DND-41 (cell line): ENCODE measurements at regions not wholly inside any gene's neighbourhood (a gene's known extent, or its start where the extent isn't known, plus 50 kb on each side); places are given as distances from the start of the nearest gene placed in this dataset.

Source experiments
- ATAC-seq: fragments of 200-7000 bp; cut with Tn5 transposase; 3 replicates; pipeline ENCODE4 v1.9.1; 2021; ENCODE audit warnings: low read depth; ENCODE audit not compliant: insufficient read depth
- DNase-seq: peaks from one replicate; pipeline ENCODE4 v3.0.0-alpha.2; 2020
- H2AFZ ChIP-seq: 2 replicates; pipeline ENCODE4 v1.6.0; 2012; ENCODE audit warnings: low read depth, low read length
- H3K27ac ChIP-seq: 2 replicates; pipeline ENCODE4 v1.5.1; 2012; ENCODE audit warnings: low read length, inconsistent platforms
- H3K27me3 ChIP-seq: fragments of 200-600 bp; sonication (generic); 2 replicates; pipeline ENCODE4 v1.6.0; 2012; ENCODE audit warnings: low read length, mild to moderate bottlenecking, inconsistent platforms; ENCODE audit not compliant: insufficient read depth, poor library complexity
- H3K36me3 ChIP-seq: 2 replicates; pipeline ENCODE4 v1.5.1; 2012; ENCODE audit warnings: low read length, inconsistent platforms; ENCODE audit not compliant: insufficient read depth
- H3K4me1 ChIP-seq: 2 replicates; pipeline ENCODE4 v1.5.1; 2012; ENCODE audit warnings: mild to moderate bottlenecking, low read length; ENCODE audit not compliant: insufficient read depth
- H3K4me2 ChIP-seq: 2 replicates; pipeline ENCODE4 v1.6.0; 2012; ENCODE audit warnings: mild to moderate bottlenecking, moderate library complexity, low read length, inconsistent platforms; ENCODE audit not compliant: insufficient read depth
- H3K4me3 ChIP-seq, 2 experiments: fragments of 200-600 bp in 1 of 2; shearing (Covaris generic) in 1 of 2; 2 replicates each; pipeline ENCODE4 v1.5.1; 2012 to 2016; ENCODE audit warnings: inconsistent platforms in 2 of 2, low read length in 2 of 2, mild to moderate bottlenecking in 2 of 2, low read depth in 1 of 2, moderate library complexity in 1 of 2
- H3K79me2 ChIP-seq: 2 replicates; pipeline ENCODE4 v1.6.0; 2012; ENCODE audit warnings: low read length, inconsistent platforms; ENCODE audit not compliant: insufficient read depth
- H3K9ac ChIP-seq: 2 replicates; pipeline ENCODE4 v1.6.0; 2012; ENCODE audit warnings: low read depth, mild to moderate bottlenecking, inconsistent platforms, low read length, moderate library complexity
- H3K9me3 ChIP-seq: 2 replicates; pipeline ENCODE4 v1.5.1; 2012; ENCODE audit warnings: low read length, moderate library complexity, mild to moderate bottlenecking, inconsistent platforms; ENCODE audit not compliant: insufficient read depth, severe bottlenecking
- H4K20me1 ChIP-seq: 2 replicates; pipeline ENCODE4 v1.6.0; 2012; ENCODE audit warnings: low read length; ENCODE audit not compliant: insufficient read depth
- EZH2 ChIP-seq: IDR thresholded peaks from 3 replicates; pipeline ENCODE4 v1.6.1; 2012; ENCODE audit warnings: borderline replicate concordance, low read depth, mild to moderate bottlenecking, moderate library complexity, low read length, inconsistent platforms; ENCODE audit not compliant: severe bottlenecking
- TF ChIP-seq, protein P1 (sequence below): IDR thresholded peaks from 2 replicates; pipeline ENCODE4 v1.5.1; 2012; ENCODE audit warnings: borderline replicate concordance, low read length, moderate library complexity, mild to moderate bottlenecking; ENCODE audit not compliant: poor library complexity, severe bottlenecking; ENCODE audit errors: extremely low read depth

DNA sequence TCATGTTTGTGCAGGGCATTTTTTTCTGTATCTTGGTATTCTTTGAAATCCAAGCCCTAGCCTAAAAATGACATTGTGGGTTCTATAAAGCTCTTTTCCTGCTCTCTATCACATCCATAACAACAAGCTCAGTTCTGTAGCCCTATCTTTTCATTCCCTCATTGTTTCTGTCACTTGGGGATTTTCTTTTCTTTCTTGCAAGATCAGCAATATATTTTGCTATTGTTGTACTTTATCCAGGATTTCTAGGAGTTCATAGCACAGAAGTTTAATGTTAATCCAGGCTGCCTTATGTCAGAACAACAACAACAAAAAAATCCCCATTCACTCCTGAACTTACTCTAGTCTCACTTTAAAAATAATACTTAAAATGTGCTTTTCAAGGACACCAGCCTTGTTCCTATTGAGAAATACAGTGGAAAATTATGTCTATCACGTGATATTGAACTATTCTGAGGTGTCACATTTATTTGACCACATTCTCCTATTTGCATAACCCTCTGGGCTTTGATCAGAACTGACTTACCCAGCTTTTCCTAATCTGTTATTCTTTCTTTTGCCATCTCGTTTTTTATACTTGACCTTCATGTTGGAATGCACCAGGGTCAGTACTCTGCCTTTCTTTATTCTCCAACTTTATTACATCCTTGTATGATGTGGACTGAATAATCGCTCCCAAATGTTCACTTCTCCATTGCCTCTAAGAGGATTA is 112.8 kb downstream of the MAGEB5 start:
- no peak overlapping the region for H3K27ac ChIP-seq
- H2AFZ ChIP-seq = no peak overlapping the region
- no peaks in the 10 kb centered on the region for H3K79me2 ChIP-seq
- H3K27me3 ChIP-seq = no peaks in the 10 kb centered on the region
- no peaks in the 10 kb centered on the region for H3K36me3 ChIP-seq
- H3K4me3 ChIP-seq = no peak overlapping the region
- H3K4me1 ChIP-seq = no peaks in the 10 kb centered on the region
- no peak for ATAC-seq
- H3K9ac ChIP-seq = no peak overlapping the region
- H4K20me1 ChIP-seq = no peaks in the 10 kb centered on the region
- TF ChIP-seq, protein P1, sequence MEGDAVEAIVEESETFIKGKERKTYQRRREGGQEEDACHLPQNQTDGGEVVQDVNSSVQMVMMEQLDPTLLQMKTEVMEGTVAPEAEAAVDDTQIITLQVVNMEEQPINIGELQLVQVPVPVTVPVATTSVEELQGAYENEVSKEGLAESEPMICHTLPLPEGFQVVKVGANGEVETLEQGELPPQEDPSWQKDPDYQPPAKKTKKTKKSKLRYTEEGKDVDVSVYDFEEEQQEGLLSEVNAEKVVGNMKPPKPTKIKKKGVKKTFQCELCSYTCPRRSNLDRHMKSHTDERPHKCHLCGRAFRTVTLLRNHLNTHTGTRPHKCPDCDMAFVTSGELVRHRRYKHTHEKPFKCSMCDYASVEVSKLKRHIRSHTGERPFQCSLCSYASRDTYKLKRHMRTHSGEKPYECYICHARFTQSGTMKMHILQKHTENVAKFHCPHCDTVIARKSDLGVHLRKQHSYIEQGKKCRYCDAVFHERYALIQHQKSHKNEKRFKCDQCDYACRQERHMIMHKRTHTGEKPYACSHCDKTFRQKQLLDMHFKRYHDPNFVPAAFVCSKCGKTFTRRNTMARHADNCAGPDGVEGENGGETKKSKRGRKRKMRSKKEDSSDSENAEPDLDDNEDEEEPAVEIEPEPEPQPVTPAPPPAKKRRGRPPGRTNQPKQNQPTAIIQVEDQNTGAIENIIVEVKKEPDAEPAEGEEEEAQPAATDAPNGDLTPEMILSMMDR = no peak
- no peak for TF ChIP-seq EZH2
- no peak overlapping the region for H3K4me2 ChIP-seq
- no peaks in the 10 kb centered on the region for H3K9me3 ChIP-seq
- no peak for DNase-seq

DNA sequence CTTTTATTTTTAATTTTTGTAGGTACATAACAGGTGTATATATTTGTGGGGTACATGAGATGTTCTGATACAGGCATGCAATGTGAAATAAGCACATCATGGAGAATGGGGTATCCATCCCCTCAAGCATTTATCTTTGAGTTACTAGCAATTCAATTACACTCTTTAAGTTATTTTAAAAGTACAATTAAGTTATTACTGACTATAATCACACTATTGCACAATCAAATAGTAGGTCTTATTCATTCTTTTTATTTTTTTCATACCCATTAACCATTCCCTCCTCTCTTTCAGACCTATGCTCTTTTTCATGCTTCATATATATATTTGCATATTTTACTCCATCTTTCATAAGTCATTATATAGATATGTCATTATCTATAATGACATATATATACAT is 93.3 kb downstream of the MAGEB5 start:
- DNase-seq = no peak
- H3K27ac ChIP-seq = no peak overlapping the region
- H3K4me1 ChIP-seq = no peaks in the 10 kb centered on the region
- no peak overlapping the region for H3K4me2 ChIP-seq
- no peak for ATAC-seq
- no peaks in the 10 kb centered on the region for H3K27me3 ChIP-seq
- H3K79me2 ChIP-seq = no peaks in the 10 kb centered on the region
- no peaks in the 10 kb centered on the region for H3K36me3 ChIP-seq
- H3K4me3 ChIP-seq = no peak overlapping the region
- H3K9me3 ChIP-seq = no peaks in the 10 kb centered on the region
- H4K20me1 ChIP-seq = no peaks in the 10 kb centered on the region
- H2AFZ ChIP-seq = no peak overlapping the region
- no peak overlapping the region for H3K9ac ChIP-seq
- TF ChIP-seq, protein P1 = no peak
- no peak for TF ChIP-seq EZH2

DNA sequence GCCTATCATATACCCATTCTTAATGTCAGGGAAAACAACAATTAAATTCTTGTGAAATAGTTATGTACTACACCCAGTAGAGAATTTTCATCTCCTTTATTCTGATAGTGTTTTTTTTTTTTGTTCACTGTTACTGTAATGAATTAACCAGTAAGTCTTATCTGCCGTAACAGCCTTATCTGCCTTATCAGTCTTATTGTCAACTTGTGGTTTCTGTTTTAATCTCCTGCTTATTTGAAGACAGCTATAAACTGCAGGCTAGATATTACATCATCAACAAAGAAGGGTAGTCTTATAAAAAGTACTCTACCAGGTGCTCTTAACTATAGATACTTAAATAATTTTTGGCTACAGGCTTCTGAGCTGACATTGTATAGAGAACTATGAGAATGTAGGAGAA is 79.5 kb downstream of the MAGEB5 start:
- TF ChIP-seq EZH2 = no peak
- TF ChIP-seq, protein P1 = no peak
- no peaks in the 10 kb centered on the region for H3K79me2 ChIP-seq
- ATAC-seq (no peak), DNase-seq (no peak)
- H3K4me2 ChIP-seq = no peak overlapping the region
- no peaks in the 10 kb centered on the region for H3K9me3 ChIP-seq
- no peaks in the 10 kb centered on the region for H3K27me3 ChIP-seq
- no peak overlapping the region for H3K9ac ChIP-seq
- no peak overlapping the region for H3K27ac ChIP-seq
- H3K4me1 ChIP-seq = no peaks in the 10 kb centered on the region
- H3K4me3 ChIP-seq = no peak overlapping the region
- no peak overlapping the region for H2AFZ ChIP-seq
- no peaks in the 10 kb centered on the region for H4K20me1 ChIP-seq
- no peaks in the 10 kb centered on the region for H3K36me3 ChIP-seq
